ENCODE measurements at regions not wholly inside any gene's neighbourhood (a gene's known extent, or its start where the extent isn't known, plus 50 kb on each side); places are given as distances from the start of the nearest gene placed in this dataset.

DNA sequence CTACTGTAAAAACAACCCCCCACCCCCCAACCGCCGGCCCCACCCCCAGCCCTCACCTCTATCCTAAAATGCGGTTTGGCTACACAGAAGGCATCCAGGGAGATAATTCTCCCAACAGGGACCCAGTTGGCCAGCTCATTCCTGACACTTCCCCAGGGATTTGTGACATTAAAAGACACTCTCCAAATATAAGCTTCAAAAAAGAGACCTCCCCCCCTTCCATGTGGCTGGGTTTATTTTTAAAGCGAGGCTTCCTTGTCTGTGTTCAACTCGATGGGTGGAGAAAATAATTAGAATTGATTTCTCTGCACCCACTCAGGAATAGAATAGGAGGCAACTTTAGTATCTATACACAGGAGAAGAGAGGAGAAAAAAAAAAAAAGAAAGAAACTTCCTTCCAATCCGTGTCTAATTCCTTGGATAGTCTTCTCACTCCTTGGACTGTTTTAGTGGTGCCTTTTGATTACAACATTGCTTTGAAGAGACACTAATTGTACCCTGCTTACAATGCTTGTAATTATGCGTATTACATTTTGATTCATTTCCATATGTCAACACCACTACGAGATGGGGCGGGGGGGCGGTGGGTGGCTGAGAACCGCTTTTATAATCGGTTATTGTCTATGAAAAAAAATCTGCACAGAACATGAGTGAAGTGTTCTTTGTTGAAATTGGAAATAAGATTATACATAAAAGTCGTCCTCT, 500.4 kb downstream of the MIAT start:
- Histone ChIP-seq H3K27me3 (ENCODE audit: control insufficient read depth in 3 of 3, insufficient read depth in 3 of 3, low read length in 2 of 3) (peaks cover 0 to 2% (median 0%) of the 10 kb centered on the region in 3 donors), H3K9ac (ENCODE audit: insufficient read depth in 1 of 2, low read length in 2 of 2) (no peak overlapping the region), H3K36me3 (ENCODE audit: control insufficient read depth in 4 of 4, insufficient read depth in 4 of 4, low read length in 4 of 4) (no peaks in the 10 kb centered on the region), H3K27ac (ENCODE audit: low read depth in 1 of 2, low read length in 1 of 2) (no peak overlapping the region), H3K4me3 (no peak overlapping the region), H3K9me3 (ENCODE audit: control insufficient read depth in 4 of 4, insufficient read depth in 3 of 4, low read length in 3 of 4) (peaks cover 0 to 4% (median 0%) of the 10 kb centered on the region in 4 donors), H3K4me1 (ENCODE audit: control insufficient read depth in 5 of 5, insufficient read depth in 5 of 5, low read length in 5 of 5) (peaks cover 0 to 2% (median 0%) of the 10 kb centered on the region in 5 donors)
- ATAC-seq (ENCODE audit: insufficient read depth, low FRiP score) (no peak), DNase-seq (no peak)
- 67 to 77% methylated on average over 13 of the region's 13 CpGs for WGBS, 2 donors
- no peak for TF ChIP-seq CTCF (IDR thresholded peaks at IDR 0.05; ENCODE audit: control extremely low read depth, extremely low read depth)

- no peak for TF ChIP-seq CTCF (IDR thresholded peaks at IDR 0.05; ENCODE audit: control extremely low read depth, extremely low read depth)
- H3K9me3 ChIP-seq (ENCODE audit: control insufficient read depth in 4 of 4, insufficient read depth in 3 of 4, low read length in 3 of 4) = no peaks in the 10 kb centered on the region
- peaks cover 0 to 9% (median 0%) of the 10 kb centered on the region in 3 donors for H3K27me3 ChIP-seq (ENCODE audit: control insufficient read depth in 3 of 3, insufficient read depth in 3 of 3, low read length in 2 of 3)
- DNase-seq (no peak), ATAC-seq (ENCODE audit: insufficient read depth, low FRiP score) (no peak)
- no peak overlapping the region for H3K4me3 ChIP-seq
- H3K4me1 ChIP-seq (ENCODE audit: control insufficient read depth in 5 of 5, insufficient read depth in 5 of 5, low read length in 5 of 5) = no peaks in the 10 kb centered on the region
- 75 to 81% methylated on average over 8 of the region's 8 CpGs for WGBS, 2 donors
- H3K9ac ChIP-seq (ENCODE audit: insufficient read depth in 1 of 2, low read length in 2 of 2) = no peak overlapping the region
- no peaks in the 10 kb centered on the region for H3K36me3 ChIP-seq (ENCODE audit: control insufficient read depth in 4 of 4, insufficient read depth in 4 of 4, low read length in 4 of 4)
- H3K27ac ChIP-seq (ENCODE audit: low read depth in 1 of 2, low read length in 1 of 2) = no peak overlapping the region
Observed at GRCh38 chr22:27159016-27159415, 501.6 kb downstream of the MIAT start.

GRCh38 chr22:27159716-27160295, 502.4 kb downstream of the MIAT start:
- H3K9ac ChIP-seq (ENCODE audit: insufficient read depth in 1 of 2, low read length in 2 of 2) = no peak overlapping the region
- WGBS, 2 donors = 78 to 86% methylated on average over 10 of the region's 10 CpGs
- DNase-seq (no peak), ATAC-seq (ENCODE audit: insufficient read depth, low FRiP score) (no peak)
- H3K4me1 ChIP-seq (ENCODE audit: control insufficient read depth in 5 of 5, insufficient read depth in 5 of 5, low read length in 5 of 5) = no peaks in the 10 kb centered on the region
- H3K27me3 ChIP-seq (ENCODE audit: control insufficient read depth in 3 of 3, insufficient read depth in 3 of 3, low read length in 2 of 3) = peaks cover 0 to 9% (median 0%) of the 10 kb centered on the region in 3 donors
- no peak overlapping the region for H3K4me3 ChIP-seq
- H3K9me3 ChIP-seq (ENCODE audit: control insufficient read depth in 4 of 4, insufficient read depth in 3 of 4, low read length in 3 of 4) = no peaks in the 10 kb centered on the region
- H3K36me3 ChIP-seq (ENCODE audit: control insufficient read depth in 4 of 4, insufficient read depth in 4 of 4, low read length in 4 of 4) = no peaks in the 10 kb centered on the region
- no peak overlapping the region for H3K27ac ChIP-seq (ENCODE audit: low read depth in 1 of 2, low read length in 1 of 2)
- TF ChIP-seq CTCF (IDR thresholded peaks at IDR 0.05; ENCODE audit: control extremely low read depth, extremely low read depth) = no peak

Measured in lung (tissue), 11 donors.